IPS-18c (cell line): ENCODE measurements at regions not wholly inside any gene's neighbourhood (a gene's known extent, or its start where the extent isn't known, plus 50 kb on each side); places are given as distances from the start of the nearest gene placed in this dataset.

Experiments
- H3K4me3 ChIP-seq: 2 replicates; pipeline ENCODE4 v1.7.0; 2013; ENCODE audit warnings: low read depth, mild to moderate bottlenecking, low read length, moderate library complexity; ENCODE audit not compliant: insufficient read depth
- H3K9me3 ChIP-seq: one replicate; pipeline ENCODE4 v1.6.1; 2013; ENCODE audit warnings: mild to moderate bottlenecking, low read length, moderate library complexity; ENCODE audit not compliant: control insufficient read depth, insufficient read depth

- Histone ChIP-seq H3K9me3 (no peaks in the 10 kb centered on the region), H3K4me3 (no peak overlapping the region)
These were observed 302.1 kb upstream of the B3GAT1 start for GRCh38 chr11:134714021-134714656.

DNA sequence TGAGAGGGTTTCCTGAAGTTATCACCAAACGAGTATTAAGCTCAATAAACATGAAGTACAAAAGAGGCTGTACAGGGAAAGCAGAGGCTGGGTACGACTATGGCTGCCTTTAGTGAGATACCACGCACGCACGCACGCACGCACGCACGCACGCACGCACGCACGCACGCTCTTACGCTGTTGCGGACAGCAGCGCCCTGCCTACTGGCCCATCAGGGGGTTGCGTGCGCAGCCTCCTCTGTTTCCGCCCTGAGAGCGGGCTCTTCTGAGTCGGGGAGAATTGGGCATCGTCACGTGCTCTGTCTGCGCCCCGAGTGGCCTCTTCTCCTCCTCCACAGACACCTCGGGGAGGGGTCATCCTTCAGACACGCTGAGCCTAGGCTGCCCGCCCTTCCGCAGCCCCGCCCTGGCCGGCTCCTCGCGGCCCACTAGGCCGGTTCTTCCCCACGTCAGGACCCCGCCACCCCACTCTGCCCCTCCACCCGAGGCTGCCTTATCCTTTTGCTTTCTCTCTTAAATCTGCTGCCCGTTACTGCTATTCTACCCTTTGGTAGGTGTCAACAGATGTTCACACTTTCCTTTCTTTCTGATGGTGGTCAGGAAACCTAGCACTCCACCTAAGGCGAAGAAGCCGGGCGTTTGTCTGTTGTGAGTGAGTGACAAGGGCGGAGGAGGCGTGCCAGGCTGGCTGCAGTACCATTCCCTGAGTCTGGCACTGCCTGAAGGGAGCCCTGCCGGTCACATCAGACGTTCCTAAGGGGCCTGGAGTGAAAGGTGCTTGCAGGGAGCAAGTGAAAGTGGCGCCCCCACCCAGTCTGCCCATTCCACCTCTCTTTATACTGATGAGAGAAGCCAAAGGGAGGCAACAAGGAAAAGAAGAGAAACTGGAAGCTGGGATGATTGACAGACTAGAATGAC is 300.4 kb upstream of the B3GAT1 start:
- Histone ChIP-seq H3K9me3 (no peaks in the 10 kb centered on the region), H3K4me3 (no peak overlapping the region)

DNA sequence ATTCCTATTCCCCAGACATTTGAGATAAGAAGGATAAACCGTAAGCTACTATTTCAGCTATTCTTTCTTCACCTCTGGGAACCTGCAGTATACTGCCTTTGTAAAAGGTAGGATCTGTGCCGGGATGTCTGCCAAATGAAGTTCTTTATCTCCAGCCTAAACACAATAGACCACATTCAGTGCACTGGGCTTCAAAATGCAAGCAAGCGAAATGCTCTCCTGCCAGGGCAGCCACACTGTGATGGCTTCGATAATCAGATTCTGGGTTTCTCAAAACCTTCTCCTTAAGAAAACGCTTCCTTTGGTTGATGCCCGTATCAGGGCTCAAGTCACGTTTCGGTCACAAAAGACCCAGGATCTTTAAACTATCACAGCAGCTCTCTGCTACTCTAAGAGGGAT is 299.5 kb upstream of the B3GAT1 start:
- Histone ChIP-seq H3K9me3 (no peaks in the 10 kb centered on the region), H3K4me3 (no peak overlapping the region)

DNA sequence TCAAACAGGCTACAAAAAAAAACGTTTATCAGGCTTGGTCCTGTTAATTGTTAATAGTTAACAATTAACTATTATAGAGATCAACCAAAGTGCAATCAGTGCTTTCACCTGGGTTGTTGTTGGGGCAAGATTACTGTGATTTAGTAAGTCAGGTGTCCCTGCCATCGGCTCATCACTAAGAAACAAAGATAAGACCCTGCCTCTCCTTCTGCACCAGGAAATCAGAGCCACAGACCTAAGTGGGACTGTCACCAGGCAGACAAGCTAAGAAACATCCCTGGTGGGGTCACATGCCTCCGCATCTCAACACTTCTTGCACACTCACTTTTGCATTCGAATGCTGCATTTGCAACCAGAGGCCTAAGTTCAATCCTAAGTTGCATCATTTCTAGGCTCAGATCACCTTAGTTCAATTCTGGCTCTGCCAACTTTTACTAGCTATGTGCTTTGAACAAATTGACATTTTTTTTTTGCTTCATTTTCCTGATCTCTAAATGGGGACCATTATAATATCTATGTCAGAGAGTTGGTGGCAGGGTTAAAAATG is 298.9 kb upstream of the B3GAT1 start:
- H3K9me3 ChIP-seq, result no peaks in the 10 kb centered on the region
- no peak overlapping the region for H3K4me3 ChIP-seq

- no peaks in the 10 kb centered on the region for H3K9me3 ChIP-seq
These were observed 293.8 kb upstream of the B3GAT1 start for GRCh38 chr11:134705858-134706257.

DNA sequence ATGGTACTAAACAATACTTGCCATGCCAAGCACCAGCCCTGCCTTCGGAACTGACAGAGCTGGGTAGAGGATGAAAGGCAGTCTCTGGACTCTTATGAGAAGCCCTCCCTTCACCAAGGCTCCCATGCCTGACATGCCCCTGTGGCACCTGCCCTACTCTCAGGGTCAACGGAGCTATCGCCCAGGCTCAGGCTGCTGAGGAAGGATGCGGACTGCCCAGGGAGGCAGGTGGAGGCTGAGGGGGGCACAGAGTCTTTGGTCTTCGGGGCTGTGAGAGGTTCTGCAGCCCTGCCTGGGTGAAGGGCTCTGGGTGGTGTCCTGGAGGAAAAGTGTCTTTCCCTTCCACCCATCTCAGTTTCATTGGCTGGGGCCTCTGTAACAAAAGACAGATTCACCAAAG is 290.8 kb upstream of the B3GAT1 start:
- no peak overlapping the region for H3K4me3 ChIP-seq
- no peaks in the 10 kb centered on the region for H3K9me3 ChIP-seq

More at GRCh38 chr11:134705858-134706257, 293.8 kb upstream of the B3GAT1 start:
- no peak overlapping the region for H3K4me3 ChIP-seq

- Histone ChIP-seq H3K9me3 (no peaks in the 10 kb centered on the region), H3K4me3 (no peak overlapping the region)
These were observed 289.6 kb upstream of the B3GAT1 start for GRCh38 chr11:134701564-134702165.

GRCh38 chr11:134700101-134700640 is 288.1 kb upstream of the B3GAT1 start:
- no peaks in the 10 kb centered on the region for H3K9me3 ChIP-seq

DNA sequence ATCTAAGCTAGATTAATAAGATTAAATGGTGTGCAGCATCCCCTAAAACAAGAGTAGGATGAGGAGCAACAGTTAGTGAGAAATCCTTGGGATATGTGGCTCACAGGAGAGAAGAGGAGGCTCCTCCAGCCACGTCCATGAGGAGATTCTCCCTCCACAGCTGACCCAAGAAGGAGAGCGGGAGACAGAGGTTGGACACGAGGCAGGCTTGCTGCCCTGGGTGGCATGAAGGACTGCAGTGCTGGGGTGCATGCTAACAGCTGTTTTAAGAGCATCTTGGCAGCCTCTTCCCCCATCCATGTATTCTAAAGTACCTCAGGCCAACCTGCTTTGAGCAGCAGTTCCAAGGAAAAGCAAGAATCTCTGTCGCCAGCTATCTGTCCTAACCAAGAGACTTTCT is 284.4 kb upstream of the B3GAT1 start:
- H3K9me3 ChIP-seq, result no peaks in the 10 kb centered on the region
- H3K4me3 ChIP-seq, result no peak overlapping the region

More at GRCh38 chr11:134700101-134700640, 288.1 kb upstream of the B3GAT1 start:
- no peak overlapping the region for H3K4me3 ChIP-seq

- no peaks in the 10 kb centered on the region for H3K9me3 ChIP-seq
- no peak overlapping the region for H3K4me3 ChIP-seq
These were observed 279.9 kb upstream of the B3GAT1 start for GRCh38 chr11:134691985-134692384.

GRCh38 chr11:134691295-134691873 is 279.3 kb upstream of the B3GAT1 start:
- no peak overlapping the region for H3K4me3 ChIP-seq
- H3K9me3 ChIP-seq, result no peaks in the 10 kb centered on the region

GRCh38 chr11:134689886-134690285 is 277.8 kb upstream of the B3GAT1 start:
- H3K4me3 ChIP-seq, result no peak overlapping the region

GRCh38 chr11:134687548-134687947 is 275.5 kb upstream of the B3GAT1 start:
- Histone ChIP-seq H3K9me3 (no peaks in the 10 kb centered on the region), H3K4me3 (no peak overlapping the region)

More at GRCh38 chr11:134689886-134690285, 277.8 kb upstream of the B3GAT1 start:
- no peaks in the 10 kb centered on the region for H3K9me3 ChIP-seq

DNA sequence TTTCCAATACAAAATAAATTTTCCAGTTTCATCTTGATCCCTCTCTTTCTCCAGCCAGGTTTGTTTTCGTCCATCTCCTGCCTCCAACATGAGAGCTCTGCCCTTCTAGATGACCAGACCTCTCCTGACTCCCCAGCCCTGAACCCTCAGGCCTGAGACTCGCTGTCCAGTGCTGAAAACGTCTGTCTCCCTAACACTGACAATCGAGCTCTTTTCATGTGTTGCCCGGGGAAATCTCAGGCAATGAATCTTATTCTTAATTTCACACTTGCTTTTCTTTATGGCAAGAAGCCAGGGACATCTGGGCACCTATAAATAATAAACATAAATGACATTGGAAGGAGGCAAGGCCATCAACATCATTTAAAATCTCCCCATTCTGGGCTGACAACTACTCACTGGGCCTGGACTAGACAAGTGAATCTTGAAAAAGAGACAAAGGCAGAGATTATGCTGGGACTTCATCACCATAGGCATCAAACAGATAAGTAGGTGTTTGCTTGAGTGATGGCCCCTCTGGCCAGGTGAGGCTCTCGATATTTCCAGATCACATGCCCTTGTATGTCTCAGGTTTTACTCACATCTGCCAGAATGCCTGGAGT is 274.5 kb upstream of the B3GAT1 start:
- H3K4me3 ChIP-seq, result no peak overlapping the region

DNA sequence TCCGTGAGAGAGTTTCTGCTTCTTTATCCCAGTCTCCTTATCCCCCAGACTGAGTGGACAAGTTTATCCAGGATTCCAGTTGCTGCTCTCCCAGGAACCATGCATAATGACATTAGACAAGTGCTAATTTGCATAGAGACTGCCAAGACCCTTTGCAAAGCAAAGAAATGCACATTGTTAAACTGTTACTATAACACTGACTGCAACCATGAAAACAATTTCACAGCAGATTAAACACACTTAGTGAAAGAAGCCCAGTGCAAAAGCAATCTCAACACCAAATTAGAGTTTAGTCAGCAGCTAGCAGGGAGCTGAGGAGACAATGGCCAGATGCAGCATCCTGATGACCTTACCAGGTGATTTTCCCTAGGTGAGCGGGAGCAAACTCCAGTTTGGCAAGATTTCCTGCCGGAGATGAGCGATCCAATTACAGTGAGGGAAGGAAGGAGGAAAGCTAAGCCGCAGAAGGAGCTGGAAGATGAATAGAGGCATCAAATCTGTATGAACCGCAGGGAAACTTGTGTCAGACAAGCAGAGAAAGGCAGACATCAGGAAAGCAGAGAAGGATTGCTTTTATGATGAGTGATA is 273.8 kb upstream of the B3GAT1 start:
- no peaks in the 10 kb centered on the region for H3K9me3 ChIP-seq

More for the DNA sequence above, 274.5 kb upstream of the B3GAT1 start:
- H3K9me3 ChIP-seq, result no peaks in the 10 kb centered on the region

DNA sequence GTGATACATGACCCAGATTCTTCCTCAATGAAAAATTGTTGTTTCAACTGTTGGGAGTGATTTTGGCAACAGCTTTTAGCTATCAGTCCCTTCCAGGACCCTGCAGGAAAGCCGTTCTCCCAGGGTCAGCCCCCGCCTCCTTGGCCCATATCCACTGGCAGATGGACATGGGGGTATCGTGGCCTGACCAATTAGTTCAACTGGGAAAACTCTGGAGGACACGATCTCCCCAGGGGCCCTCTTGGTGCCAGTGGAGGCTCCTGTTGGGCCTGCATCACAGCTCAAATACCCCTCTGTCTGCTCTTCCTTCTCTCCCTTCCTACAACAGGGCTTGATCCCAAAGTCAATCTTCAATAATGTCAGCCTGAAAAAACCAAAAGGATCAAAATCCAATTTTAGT is 272.5 kb upstream of the B3GAT1 start:
- H3K9me3 ChIP-seq, result no peaks in the 10 kb centered on the region
- H3K4me3 ChIP-seq, result no peak overlapping the region

More for the DNA sequence above, 273.8 kb upstream of the B3GAT1 start:
- no peak overlapping the region for H3K4me3 ChIP-seq
